Liver (tissue), 3 donors: ENCODE measurements at regions not wholly inside any gene's neighbourhood (a gene's known extent, or its start where the extent isn't known, plus 50 kb on each side); places are given as distances from the start of the nearest gene placed in this dataset.

Experiments used
- CTCF ChIP-seq: fragments of 150-350 bp; IDR thresholded peaks from 2 replicates; pipeline ENCODE4 v1.5.1; 2017; ENCODE audit warnings: improper control_type of control experiment, low read depth, low read length; ENCODE audit not compliant: missing input control
- GABPA ChIP-seq, 2 donors: IDR thresholded peaks in 1 of 2; conservative IDR thresholded peaks in 1 of 2; 2 replicates each; pipeline ENCODE4 v1.6.1; 2016; ENCODE audit warnings: antibody characterized with exemption in 2 of 2, mild to moderate bottlenecking in 1 of 2, moderate library complexity in 1 of 2
- HNF4A ChIP-seq, 2 donors: conservative IDR thresholded peaks; 2 replicates each; pipeline ENCODE4 v1.6.1; 2016; ENCODE audit warnings: antibody characterized with exemption in 2 of 2, mild to moderate bottlenecking in 2 of 2
- JUND ChIP-seq, 2 donors: IDR thresholded peaks; 2 replicates each; pipeline ENCODE4 v1.6.1; 2016; ENCODE audit warnings: antibody characterized with exemption in 2 of 2
- RAD21 ChIP-seq, 2 donors: IDR thresholded peaks; 2 replicates each; pipeline ENCODE4 v1.6.1; 2016; ENCODE audit warnings: antibody characterized with exemption in 2 of 2, mild to moderate bottlenecking in 2 of 2
- REST ChIP-seq: IDR thresholded peaks from 2 replicates; pipeline ENCODE4 v1.6.1; 2016; ENCODE audit warnings: antibody characterized with exemption, mild to moderate bottlenecking
- RXRA ChIP-seq, 2 donors: IDR thresholded peaks; 2 replicates each; pipeline ENCODE4 v1.6.1; 2017 to 2018; ENCODE audit warnings: antibody characterized with exemption in 2 of 2, mild to moderate bottlenecking in 1 of 2
- TAF1 ChIP-seq: conservative IDR thresholded peaks from 2 replicates; pipeline ENCODE4 v1.6.1; 2016; ENCODE audit warnings: antibody characterized with exemption, mild to moderate bottlenecking
- YY1 ChIP-seq: IDR thresholded peaks from 2 replicates; pipeline ENCODE4 v1.6.1; 2016; ENCODE audit warnings: antibody characterized with exemption, mild to moderate bottlenecking
- TF ChIP-seq, protein P1 (sequence below): IDR thresholded peaks from 2 replicates; pipeline ENCODE4 v1.6.1; 2016; ENCODE audit warnings: antibody characterized with exemption
- TF ChIP-seq, protein P2 (sequence below): IDR thresholded peaks from 2 replicates; pipeline ENCODE4 v1.6.1; 2016; ENCODE audit warnings: antibody characterized with exemption
- donor health status: healthy.
- donor health status: healthy.

DNA sequence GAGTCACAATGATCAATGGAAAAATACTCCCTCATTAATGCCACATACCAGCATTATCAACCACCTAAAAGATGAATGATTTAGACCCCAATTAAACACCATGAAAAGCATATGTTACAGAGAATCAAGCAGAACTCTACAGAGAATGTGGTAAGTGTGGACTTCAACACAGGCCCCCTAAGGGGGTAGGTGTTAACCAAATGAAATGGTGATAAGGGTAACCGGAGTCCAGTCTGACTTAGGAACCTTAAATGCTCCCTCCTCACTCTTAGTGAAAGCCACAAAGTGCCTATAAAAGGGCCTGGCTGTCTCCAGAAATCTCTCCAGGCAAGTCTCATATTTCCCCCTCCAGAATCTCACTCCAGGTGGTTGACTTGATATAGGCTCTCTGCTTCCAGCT lies 149.2 kb upstream of the FOXD3 start:
- TF ChIP-seq CTCF = no peak
- TF ChIP-seq, protein P1, sequence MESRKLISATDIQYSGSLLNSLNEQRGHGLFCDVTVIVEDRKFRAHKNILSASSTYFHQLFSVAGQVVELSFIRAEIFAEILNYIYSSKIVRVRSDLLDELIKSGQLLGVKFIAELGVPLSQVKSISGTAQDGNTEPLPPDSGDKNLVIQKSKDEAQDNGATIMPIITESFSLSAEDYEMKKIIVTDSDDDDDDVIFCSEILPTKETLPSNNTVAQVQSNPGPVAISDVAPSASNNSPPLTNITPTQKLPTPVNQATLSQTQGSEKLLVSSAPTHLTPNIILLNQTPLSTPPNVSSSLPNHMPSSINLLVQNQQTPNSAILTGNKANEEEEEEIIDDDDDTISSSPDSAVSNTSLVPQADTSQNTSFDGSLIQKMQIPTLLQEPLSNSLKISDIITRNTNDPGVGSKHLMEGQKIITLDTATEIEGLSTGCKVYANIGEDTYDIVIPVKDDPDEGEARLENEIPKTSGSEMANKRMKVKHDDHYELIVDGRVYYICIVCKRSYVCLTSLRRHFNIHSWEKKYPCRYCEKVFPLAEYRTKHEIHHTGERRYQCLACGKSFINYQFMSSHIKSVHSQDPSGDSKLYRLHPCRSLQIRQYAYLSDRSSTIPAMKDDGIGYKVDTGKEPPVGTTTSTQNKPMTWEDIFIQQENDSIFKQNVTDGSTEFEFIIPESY = no peak
- no peak for TF ChIP-seq RXRA (IDR thresholded peaks at IDR 0.05)
- no peak for TF ChIP-seq REST
- TF ChIP-seq, protein P2, sequence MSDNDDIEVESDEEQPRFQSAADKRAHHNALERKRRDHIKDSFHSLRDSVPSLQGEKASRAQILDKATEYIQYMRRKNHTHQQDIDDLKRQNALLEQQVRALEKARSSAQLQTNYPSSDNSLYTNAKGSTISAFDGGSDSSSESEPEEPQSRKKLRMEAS = no peak
- TF ChIP-seq GABPA (IDR thresholded peaks at IDR 0.05 in 1 of 2, conservative IDR thresholded peaks at IDR 0.05 in 1 of 2) = no peak
- no peak for TF ChIP-seq TAF1
- TF ChIP-seq HNF4A (conservative IDR thresholded peaks at IDR 0.05) = no peak
- TF ChIP-seq YY1 = no peak
- no peak for TF ChIP-seq RAD21 (IDR thresholded peaks at IDR 0.05)
- no peak for TF ChIP-seq JUND (IDR thresholded peaks at IDR 0.05)
